Mucosa of descending colon (tissue), 3 donors: ENCODE measurements at regions not wholly inside any gene's neighbourhood (a gene's known extent, or its start where the extent isn't known, plus 50 kb on each side); places are given as distances from the start of the nearest gene placed in this dataset.

Experiments used
- ATAC-seq: fragments of 200-7000 bp; cut with Tn5 transposase; one replicate; pipeline ENCODE4 v1.9.1; 2020; ENCODE audit warnings: mild to moderate bottlenecking, moderate library complexity
- DNase-seq, 3 donors: peaks; one replicate each; pipeline ENCODE4 v3.0.0-alpha.2; 2020
- H3K36me3 ChIP-seq: fragments of 200-600 bp; one replicate; pipeline ENCODE4 v1.8.0; 2021; ENCODE audit warnings: low read depth, mild to moderate bottlenecking
- H3K4me1 ChIP-seq: fragments of 200-600 bp; one replicate; pipeline ENCODE4 v1.8.0; 2021; ENCODE audit warnings: low read depth, mild to moderate bottlenecking
- H3K4me3 ChIP-seq: fragments of 200-600 bp; one replicate; pipeline ENCODE4 v1.8.0; 2021; ENCODE audit warnings: mild to moderate bottlenecking
- H3K9me3 ChIP-seq: fragments of 200-600 bp; one replicate; pipeline ENCODE4 v1.8.0; 2021; ENCODE audit warnings: mild to moderate bottlenecking
- CTCF ChIP-seq: fragments of 200-600 bp; IDR thresholded peaks from one replicate; pipeline ENCODE4 v1.8.0; 2022; ENCODE audit warnings: antibody characterized with exemption, mild to moderate bottlenecking
- intact Hi-C, 2 donors: fragments of 100-400 bp; cut with DNase I in 1 of 2; cut with micrococcal nuclease in 1 of 2; formaldehyde crosslinking; loops; one replicate each; pipeline versions ENCODE4 v1.11.0 to v1.11.1; 2022; cut with DNase I, micrococcal nuclease
- donor health status: DM: no; HTN: no; CAD: no; lungs with moderate emphysema.
- donor health status: DM: no; HTN: no; CAD: no.
- donor health status: DM: no; HTN: yes; CAD: no.

- ATAC-seq = no peak
- intact Hi-C loops = no loop called here
- no peaks in the 10 kb centered on the region for H3K36me3 ChIP-seq
- TF ChIP-seq CTCF = no peak
- H3K9me3 ChIP-seq = no peaks in the 10 kb centered on the region
- H3K4me1 ChIP-seq = no peaks in the 10 kb centered on the region
- DNase-seq = no peak
- no peak overlapping the region for H3K4me3 ChIP-seq
Measured at GRCh38 chr2:139744273-139744672, 964.1 kb upstream of the NXPH2 start.

GRCh38 chr2:139742216-139743172 lies 962.3 kb upstream of the NXPH2 start:
- intact Hi-C loops = no loop called here
- TF ChIP-seq CTCF = no peak
- H3K36me3 ChIP-seq = no peaks in the 10 kb centered on the region
- H3K9me3 ChIP-seq = no peaks in the 10 kb centered on the region
- DNase-seq = no peak
- no peak overlapping the region for H3K4me3 ChIP-seq
- ATAC-seq = no peak
- H3K4me1 ChIP-seq = no peaks in the 10 kb centered on the region

- intact Hi-C loops = no loop called here
- H3K4me3 ChIP-seq = no peak overlapping the region
- TF ChIP-seq CTCF = no peak
- no peaks in the 10 kb centered on the region for H3K36me3 ChIP-seq
- no peaks in the 10 kb centered on the region for H3K4me1 ChIP-seq
- DNase-seq (no peak), ATAC-seq (no peak)
- H3K9me3 ChIP-seq = no peaks in the 10 kb centered on the region
Measured at GRCh38 chr2:139737659-139738058, 957.5 kb upstream of the NXPH2 start.

- Histone ChIP-seq H3K4me3 (no peak overlapping the region), H3K4me1 (no peaks in the 10 kb centered on the region), H3K36me3 (no peaks in the 10 kb centered on the region), H3K9me3 (no peaks in the 10 kb centered on the region)
- intact Hi-C loops = no loop called here
- ATAC-seq = no peak
- no peak for DNase-seq
- TF ChIP-seq CTCF = no peak
Measured at GRCh38 chr2:139730197-139730596, 950.0 kb upstream of the NXPH2 start.

- ATAC-seq = no peak
Measured at GRCh38 chr2:139721411-139721995, 941.3 kb upstream of the NXPH2 start.

More at GRCh38 chr2:139721411-139721995, 941.3 kb upstream of the NXPH2 start:
- Histone ChIP-seq H3K9me3 (no peaks in the 10 kb centered on the region), H3K4me1 (no peaks in the 10 kb centered on the region), H3K4me3 (no peak overlapping the region), H3K36me3 (no peaks in the 10 kb centered on the region)
- DNase-seq = no peak
- no peak for TF ChIP-seq CTCF
- intact Hi-C loops = no loop called here
